Activated CD4-positive, alpha-beta T cell treated with anti-CD3 and anti-CD28 coated beads for 4 hours (primary cell): ENCODE measurements at regions not wholly inside any gene's neighbourhood (a gene's known extent, or its start where the extent isn't known, plus 50 kb on each side); places are given as distances from the start of the nearest gene placed in this dataset.

ENCODE experiments used
- DNase-seq, 2 donors: peaks; one replicate each; pipeline ENCODE4 v3.0.0-alpha.2; 2020

DNA sequence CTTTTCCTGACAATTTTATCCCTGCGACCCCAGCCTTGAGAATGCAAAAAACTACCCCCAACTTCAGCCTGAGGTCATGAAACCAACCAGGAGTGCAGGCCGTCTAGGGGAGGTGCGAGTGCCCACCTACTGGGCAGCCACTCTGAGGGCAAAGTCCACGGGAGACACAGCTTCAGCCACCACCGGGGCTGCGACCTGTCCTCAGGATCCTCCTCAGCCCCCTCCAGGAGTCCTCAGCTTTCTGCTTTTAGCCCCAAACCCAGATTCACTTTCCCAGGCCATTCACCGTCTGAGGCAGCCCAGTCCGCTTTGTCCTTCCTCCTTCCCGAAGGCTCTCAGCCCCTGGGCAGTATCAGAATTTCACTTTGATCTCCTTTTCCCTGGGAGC is 210.2 kb upstream of the TNP1 start:
- no peak for DNase-seq

GRCh38 chr2:217069263-217070042 is 209.6 kb upstream of the TNP1 start:
- no peak for DNase-seq

DNA sequence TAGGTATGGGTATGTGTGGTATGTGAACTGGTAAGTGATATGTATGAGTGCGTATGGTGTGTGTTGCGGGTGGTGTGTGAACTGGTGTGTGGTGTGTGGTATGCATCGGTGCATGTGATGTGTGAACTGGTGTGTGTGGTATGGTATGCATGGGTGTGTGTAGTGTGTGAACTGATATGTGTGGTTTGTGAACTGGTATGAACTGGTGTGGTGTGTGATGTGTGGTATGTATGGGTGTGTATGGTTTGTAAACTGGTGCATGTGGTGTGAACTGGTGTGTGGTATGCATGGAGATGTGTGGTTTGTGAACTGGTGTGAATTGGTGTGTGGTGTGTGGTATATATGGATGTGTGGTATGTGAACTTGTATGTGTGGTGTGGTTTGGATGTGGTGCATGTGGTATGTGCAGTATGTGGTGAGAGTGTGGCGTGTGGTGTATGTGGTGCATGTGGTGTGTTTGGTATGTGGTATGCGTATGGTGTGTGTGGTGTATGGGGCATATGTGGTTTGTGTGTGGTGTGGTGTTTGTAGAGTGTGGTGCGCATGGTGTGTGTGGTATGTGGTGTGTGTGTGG is 208.9 kb upstream of the TNP1 start:
- DNase-seq, result no peak

- DNase-seq, result no peak
Measured at GRCh38 chr2:217067787-217068186, 207.9 kb upstream of the TNP1 start.

- DNase-seq, result no peak
Measured at GRCh38 chr2:217066510-217067270, 206.8 kb upstream of the TNP1 start.

DNA sequence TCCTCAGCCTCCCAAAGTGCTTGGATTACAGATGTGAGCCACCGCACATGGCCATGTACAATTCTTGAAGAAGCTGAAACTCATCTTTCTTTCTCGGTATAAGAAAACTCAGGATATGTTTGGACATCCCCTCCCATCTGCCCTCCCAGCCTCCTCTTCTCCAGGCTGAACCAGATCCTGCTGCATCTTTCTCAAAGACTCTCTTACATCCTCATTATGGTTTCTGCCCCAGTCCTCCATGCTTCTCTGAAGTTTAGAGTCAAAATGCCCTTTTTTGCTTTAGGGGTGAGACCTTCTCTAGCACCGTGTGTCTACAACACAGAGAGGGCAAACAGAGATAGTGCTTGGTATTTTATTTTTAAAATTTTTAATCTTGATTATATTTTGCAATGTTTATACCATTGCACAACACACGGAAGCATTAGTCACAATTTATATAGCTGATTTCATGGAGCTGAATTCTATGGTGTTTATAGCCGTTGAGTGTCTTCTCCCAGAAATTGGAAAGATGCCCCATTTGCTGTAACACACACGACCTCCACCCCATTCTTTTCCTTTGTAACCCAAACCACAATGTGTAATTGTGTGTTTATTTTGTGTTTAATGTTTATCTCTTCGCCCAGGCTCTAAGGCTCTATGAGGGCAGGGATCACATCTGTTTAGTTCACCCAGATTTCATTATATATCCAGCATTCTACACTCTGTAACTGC is 206.0 kb upstream of the TNP1 start:
- DNase-seq, result no peak

DNA sequence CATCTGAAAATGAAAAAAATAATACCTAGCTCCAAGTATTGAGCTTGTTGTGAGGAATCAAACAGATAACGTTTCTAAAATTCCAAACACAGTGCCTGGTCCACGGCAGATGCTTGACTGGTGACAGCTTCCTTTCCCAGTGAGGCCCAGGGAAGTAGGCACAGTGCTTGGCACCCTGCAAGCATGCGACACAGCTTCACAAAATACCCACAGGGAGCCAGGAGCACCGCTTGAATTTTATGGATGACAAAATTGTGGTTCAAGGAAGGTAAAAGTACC is 205.1 kb upstream of the TNP1 start:
- DNase-seq, result no peak

DNA sequence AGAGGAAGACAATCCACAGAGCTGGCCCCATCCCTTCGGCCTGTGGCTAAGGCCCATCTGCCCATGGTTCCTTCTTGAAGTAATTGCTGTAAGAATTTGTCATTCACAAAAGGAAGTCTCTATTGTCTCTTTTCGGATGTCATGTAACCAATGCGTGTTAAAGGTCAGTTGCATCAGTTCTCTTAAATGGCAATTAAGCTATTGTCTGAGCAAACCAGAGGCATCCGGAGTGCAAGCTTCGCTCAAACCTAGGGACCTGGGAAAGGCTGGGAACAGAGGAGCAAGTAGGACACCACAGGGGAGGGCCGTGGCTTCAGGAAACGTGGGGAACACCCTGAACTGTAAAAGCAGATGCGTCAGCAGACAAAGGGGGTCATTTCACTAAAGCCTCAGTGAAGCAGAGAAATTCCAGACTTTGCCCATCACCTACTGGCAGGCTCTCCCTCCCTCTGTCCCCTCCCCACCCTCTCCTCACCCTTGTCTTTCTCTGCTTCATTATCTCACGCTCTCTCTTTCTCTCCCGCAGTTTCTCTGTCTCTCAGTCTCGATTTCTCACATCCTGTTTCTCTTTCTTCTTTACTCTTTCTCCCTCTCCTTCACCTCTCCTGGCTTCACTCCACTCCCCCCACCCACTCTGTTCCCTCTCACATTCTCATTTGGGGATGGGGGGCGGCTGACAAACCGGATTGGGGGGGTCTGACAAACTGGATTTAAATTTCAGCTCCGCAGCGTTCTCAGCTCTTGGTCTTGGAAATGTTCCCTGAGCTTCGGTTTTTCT is 204.6 kb upstream of the TNP1 start:
- DNase-seq, result no peak

DNA sequence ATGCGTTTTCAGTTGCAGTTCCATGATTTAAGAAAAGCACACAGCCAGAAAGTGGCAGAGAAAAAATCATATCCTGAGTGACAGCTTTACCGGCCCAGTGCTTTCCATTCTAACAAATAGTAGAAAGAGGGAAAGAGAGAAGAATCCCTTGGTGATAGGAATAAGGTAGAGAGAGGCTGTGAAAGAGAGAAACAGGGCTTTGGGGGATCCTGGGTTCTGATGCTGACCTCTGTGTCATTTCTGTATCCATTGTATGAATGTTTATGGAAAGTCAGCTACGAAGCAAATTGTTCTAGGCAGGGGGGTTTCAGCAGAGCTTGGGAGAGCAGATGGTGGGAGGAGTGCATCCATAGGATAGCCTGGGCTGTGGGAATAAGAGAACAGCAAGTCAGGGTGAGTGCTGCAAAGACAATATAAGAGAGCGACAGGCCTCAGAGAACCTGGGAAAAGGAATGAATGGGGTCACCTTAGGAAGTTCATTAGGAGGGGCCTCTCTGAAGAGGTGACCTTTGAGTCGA is 203.4 kb upstream of the TNP1 start:
- DNase-seq, result no peak

DNA sequence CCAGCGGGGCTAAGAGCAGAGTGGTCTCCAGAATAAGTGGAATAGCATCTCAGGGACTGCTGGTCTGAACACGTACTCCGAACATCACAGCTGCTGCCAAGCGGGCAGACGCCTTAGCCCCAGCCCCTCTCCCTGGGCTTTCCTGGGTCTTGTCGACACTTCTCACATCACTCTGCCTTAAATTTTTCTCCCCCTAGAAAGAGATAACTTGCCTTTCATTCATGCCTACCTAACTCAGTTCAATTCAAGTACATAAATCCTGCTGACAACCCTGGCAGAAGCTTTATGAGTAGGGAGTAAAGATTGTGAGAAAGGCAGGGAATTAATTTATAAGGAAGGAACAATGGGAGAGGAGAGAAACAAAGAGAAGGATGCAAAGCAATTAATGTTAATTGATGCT is 202.9 kb upstream of the TNP1 start:
- DNase-seq, result no peak

- no peak for DNase-seq
Measured at GRCh38 chr2:217061916-217062505, 202.1 kb upstream of the TNP1 start.

- no peak for DNase-seq
Measured at GRCh38 chr2:217060951-217061547, 201.2 kb upstream of the TNP1 start.

- DNase-seq, result no peak
Measured at GRCh38 chr2:217060516-217060915, 200.7 kb upstream of the TNP1 start.

DNA sequence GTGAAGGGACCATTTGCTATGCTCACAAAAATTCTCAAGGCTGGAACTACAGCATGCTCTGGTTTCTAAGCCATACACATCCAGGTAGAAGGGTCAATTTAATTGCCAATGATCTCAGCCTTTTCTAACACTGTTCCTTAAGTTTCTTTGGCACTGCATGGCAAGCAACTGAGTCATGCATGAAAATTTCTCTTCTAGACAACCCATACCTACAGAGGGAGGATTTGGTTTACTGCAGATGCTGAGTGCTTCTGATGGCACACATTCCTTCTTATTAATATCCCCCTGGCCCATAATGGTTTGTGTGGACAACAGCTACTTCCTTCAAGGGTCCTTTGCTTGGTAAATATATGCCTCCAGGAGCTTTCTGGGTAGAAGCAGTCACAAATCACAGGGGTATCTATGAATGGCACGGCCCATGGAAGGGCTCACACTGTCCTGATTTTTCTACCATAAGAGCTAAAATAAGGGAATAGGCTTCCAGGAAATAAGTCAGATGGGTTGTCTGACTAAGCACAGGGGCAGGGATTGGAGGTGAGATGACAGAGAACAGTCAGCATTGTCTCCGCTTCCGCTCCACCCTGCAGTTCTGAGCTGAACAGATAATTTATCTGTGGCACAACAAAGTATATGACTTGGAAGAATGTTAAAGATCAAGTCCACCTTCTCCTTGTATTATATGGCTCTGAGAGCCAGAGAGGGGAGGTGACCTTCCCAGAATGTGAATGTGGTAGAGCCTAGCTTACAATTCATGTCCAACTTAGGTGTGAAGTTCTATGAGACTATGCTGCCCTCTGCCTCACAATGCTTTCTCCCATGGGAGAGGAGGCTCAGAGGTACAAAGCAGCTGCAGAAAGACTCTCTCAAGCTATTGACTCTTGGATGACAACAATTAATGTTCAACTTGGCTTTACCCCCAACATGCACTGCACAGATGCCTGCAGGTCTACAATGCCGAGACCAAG is 199.2 kb upstream of the TNP1 start:
- no peak for DNase-seq

DNA sequence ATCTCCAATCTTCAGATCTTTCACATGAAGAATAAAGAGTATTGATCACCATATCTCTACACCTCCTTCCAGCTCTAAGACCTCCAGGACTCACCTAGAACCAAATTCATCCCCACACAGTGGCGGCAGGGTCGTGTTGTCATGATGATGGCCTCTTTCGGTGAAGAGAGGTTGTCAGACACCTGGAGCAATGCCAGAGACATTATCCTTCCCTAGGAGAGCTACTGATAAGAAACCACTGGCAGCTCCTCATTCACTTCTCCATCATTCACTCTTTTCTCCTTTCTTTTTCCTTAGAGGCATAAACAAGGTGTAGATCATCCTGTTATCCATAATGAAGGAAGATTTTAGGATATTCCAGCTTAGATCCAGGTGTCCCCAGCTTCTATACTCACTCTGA is 197.9 kb upstream of the TNP1 start:
- no peak for DNase-seq

GRCh38 chr2:217055624-217056023 is 195.8 kb upstream of the TNP1 start:
- no peak for DNase-seq

DNA sequence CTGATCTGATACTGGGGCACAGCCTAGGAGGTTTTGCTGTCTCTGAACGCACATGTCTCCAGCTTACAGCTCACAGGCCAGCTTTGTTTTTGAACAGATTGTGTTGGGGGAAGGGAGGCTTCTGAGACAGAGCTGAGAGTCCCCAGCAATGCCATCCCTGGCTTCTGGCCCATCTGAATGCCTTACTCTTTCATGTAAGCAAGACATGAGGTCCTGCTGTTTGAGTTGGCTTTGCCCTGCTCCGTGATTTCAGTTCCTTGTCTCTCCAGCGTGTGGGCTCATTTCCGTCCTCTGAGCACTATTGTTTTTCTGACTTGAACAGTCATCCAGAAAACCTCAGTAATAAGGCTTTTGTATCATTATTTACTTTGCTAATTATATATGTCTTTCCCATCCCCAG is 194.9 kb upstream of the TNP1 start:
- DNase-seq, result no peak

DNA sequence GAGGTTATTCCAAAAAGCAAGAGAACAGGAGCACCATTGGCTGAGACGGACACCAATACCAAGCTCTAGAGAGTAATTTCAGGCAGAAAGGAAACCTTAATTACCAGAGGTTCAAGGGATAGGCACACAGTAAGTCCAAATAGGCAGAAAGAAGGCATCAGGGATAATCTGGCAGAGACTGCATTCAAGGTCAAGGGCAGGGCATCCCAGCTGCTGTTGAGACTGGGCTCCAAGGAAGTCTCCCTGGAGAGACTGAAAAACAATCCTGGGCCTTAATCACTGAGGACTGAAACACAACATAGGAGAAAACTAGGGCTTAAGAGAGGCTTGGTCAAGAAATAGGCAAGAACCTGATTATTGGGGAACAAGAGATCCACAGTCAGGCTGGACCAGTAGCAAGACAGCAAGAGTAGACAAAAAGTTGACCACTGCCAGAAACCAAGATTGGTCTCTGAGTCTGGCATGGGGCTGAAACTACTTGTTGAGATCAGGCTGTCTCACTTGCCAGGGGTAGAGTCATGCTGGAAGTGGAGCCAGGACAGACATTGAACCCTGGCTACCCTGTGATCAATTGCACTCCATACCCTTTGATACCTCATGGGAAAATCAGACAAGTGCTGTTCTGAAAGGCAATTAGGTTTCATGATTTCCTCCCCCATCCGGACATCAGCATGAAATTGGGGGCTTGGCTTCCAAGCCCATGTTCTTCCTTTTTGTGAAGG is 193.2 kb upstream of the TNP1 start:
- no peak for DNase-seq

DNA sequence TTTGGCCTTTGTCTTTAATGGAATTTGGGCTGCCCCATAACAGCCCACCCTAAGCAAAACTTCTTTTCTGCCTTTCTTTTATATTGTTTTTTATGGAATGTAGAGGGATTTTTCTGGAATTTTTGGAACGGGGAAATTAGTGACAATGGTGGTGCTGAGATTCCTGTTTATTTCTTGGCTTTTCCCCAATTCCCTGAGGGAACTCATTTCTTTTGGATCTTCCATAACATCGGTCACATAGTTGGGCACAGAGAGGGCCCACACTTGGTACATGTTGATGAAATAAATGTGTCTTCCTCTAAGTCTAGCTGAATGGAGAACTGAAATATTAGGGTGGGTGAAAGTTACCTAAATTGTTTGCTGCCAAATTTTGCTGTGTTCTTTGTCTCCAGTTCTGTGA is 191.6 kb upstream of the TNP1 start:
- DNase-seq, result no peak

DNA sequence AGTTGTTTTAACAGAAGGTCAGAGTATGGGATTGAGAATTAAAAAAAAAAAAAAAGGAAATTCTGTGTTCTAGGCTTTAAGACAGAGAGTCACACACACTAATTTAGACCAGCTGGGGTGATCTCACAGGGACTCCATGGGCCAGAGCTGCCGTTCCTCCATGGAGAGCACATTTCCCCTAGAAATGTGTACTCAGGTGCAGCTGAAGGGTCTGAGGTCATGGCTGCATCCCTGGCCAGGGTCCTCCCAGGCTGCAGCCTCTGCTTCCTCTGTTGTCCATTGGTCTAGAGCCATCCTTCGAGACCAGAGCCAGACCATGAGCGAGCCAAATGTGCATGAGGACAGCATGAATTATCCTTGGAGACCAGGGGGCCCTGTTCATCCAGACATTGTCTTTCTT is 190.1 kb upstream of the TNP1 start:
- DNase-seq, result no peak
